A673 (cell line): ENCODE measurements at regions not wholly inside any gene's neighbourhood (a gene's known extent, or its start where the extent isn't known, plus 50 kb on each side); places are given as distances from the start of the nearest gene placed in this dataset.

Source experiments
- BruUV-seq: library from RNA; stranded (reverse); fragments of 400-500 nt; replicated peaks from 2 replicates; lab custom pipeline; 2021; lab: Mats Ljungman, UMichigan
- CTCF ChIA-PET: fragments of 300-600 bp; sonication (Branson Sonifier 250); formaldehyde crosslinking; loops from one replicate; lab custom pipeline; 2022; ENCODE audit warnings: antibody characterized with exemption; lab: Charles Lee
- POLR2A ChIA-PET: fragments of 300-600 bp; sonication (Branson Sonifier 250); formaldehyde crosslinking; loops from one replicate; lab custom pipeline; 2022; ENCODE audit warnings: antibody characterized with exemption; ENCODE audit not compliant: low non-redundant PET; lab: Charles Lee
- DNase-seq: peaks from one replicate; pipeline ENCODE4 v3.0.0-alpha.2; 2015; ENCODE audit warnings: low spot score
- H3K27ac ChIP-seq: fragments of 200-600 bp; sonication (generic); 2 replicates; pipeline ENCODE4 v1.5.1; 2016; ENCODE audit warnings: mixed run types, low read depth, mild to moderate bottlenecking, mixed read lengths, antibody characterized with exemption, low read length; ENCODE audit not compliant: poor library complexity, severe bottlenecking
- H3K27me3 ChIP-seq: fragments of 200-600 bp; sonication (generic); replicated peaks from 2 replicates; pipeline ENCODE4 v1.6.1; 2017; ENCODE audit warnings: mixed run types, low read depth, mild to moderate bottlenecking, mixed read lengths, antibody characterized with exemption, low read length; ENCODE audit not compliant: insufficient read depth, poor library complexity
- H3K36me3 ChIP-seq: fragments of 200-600 bp; sonication (generic); 2 replicates; pipeline ENCODE4 v1.6.1; 2016; ENCODE audit warnings: mixed run types, mild to moderate bottlenecking, mixed read lengths, antibody characterized with exemption, low read length; ENCODE audit not compliant: insufficient read depth, poor library complexity, severe bottlenecking
- H3K4me1 ChIP-seq: fragments of 200-600 bp; sonication (generic); 2 replicates; pipeline ENCODE4 v1.6.1; 2017; ENCODE audit warnings: mixed run types, mild to moderate bottlenecking, mixed read lengths, antibody characterized with exemption, low read length; ENCODE audit not compliant: insufficient read depth, poor library complexity, severe bottlenecking
- H3K4me3 ChIP-seq: fragments of 200-600 bp; sonication (generic); 2 replicates; pipeline ENCODE4 v1.5.1; 2016; ENCODE audit warnings: low read depth, mixed run types, mild to moderate bottlenecking, mixed read lengths, low read length; ENCODE audit not compliant: poor library complexity, severe bottlenecking
- H3K9me3 ChIP-seq: fragments of 200-600 bp; sonication (generic); 2 replicates; pipeline ENCODE4 v1.6.1; 2016; ENCODE audit warnings: mixed run types, low read depth, mild to moderate bottlenecking, mixed read lengths, antibody characterized with exemption, low read length; ENCODE audit not compliant: poor library complexity, severe bottlenecking
- CTCF ChIP-seq: fragments of 300-800, 200-600 bp; sonication (generic); conservative IDR thresholded peaks from 2 replicates; pipeline ENCODE4 v1.5.1; 2017; ENCODE audit warnings: low read depth, mild to moderate bottlenecking, antibody characterized with exemption, low read length, moderate library complexity, mixed read lengths
- EZH2 ChIP-seq: fragments of 200-600 bp; sonication (generic); IDR thresholded peaks from 2 replicates; pipeline ENCODE4 v1.6.1; 2017; ENCODE audit warnings: borderline replicate concordance, low read depth, mild to moderate bottlenecking, mixed read lengths, antibody characterized with exemption, low read length; ENCODE audit not compliant: poor library complexity, severe bottlenecking
- intact Hi-C: fragments of 100-400 bp; cut with micrococcal nuclease; formaldehyde crosslinking; loops from one replicate; pipeline ENCODE4 v1.10.0; 2022; ENCODE audit not compliant: unreplicated experiment

GRCh38 chr22:47919893-47920292 is 1157.4 kb downstream of the TBC1D22A start:
- Histone ChIP-seq H3K4me1 (no peaks in the 10 kb centered on the region), H3K27me3 (no peaks in the 10 kb centered on the region), H3K9me3 (peaks cover 3% of the 10 kb centered on the region), H3K4me3 (no peak overlapping the region), H3K27ac (no peak overlapping the region), H3K36me3 (no peaks in the 10 kb centered on the region)
- BruUV-seq, result no TSS peak
- intact Hi-C loops, result no loop called here
- TF ChIP-seq EZH2 (no peak), CTCF (no peak)
- ChIA-PET POLR2A (interaction anchor here (0.6 kb wide), 1 partner anchor 64 kb away, joined by 3 read pairs; no protein-coding TSS in a partner anchor), CTCF (no interaction called here)
- no peak for DNase-seq

GRCh38 chr22:47919001-47919441 is 1156.6 kb downstream of the TBC1D22A start:
- ChIA-PET POLR2A (no interaction called here), CTCF (no interaction called here)
- no peak overlapping the region for H3K27ac ChIP-seq
- H3K27me3 ChIP-seq, result no peaks in the 10 kb centered on the region
- no TSS peak for BruUV-seq
- intact Hi-C loops, result no loop called here
- no peak overlapping the region for H3K4me3 ChIP-seq
- H3K36me3 ChIP-seq, result no peaks in the 10 kb centered on the region
- DNase-seq, result no peak
- H3K4me1 ChIP-seq, result no peaks in the 10 kb centered on the region
- H3K9me3 ChIP-seq, result peaks cover under 1% of the 10 kb centered on the region
- no peak for TF ChIP-seq CTCF
- no peak for TF ChIP-seq EZH2

- H3K4me3 ChIP-seq, result no peak overlapping the region
- H3K4me1 ChIP-seq, result no peaks in the 10 kb centered on the region
- DNase-seq, result no peak
- no peaks in the 10 kb centered on the region for H3K36me3 ChIP-seq
- intact Hi-C loops, result no loop called here
- H3K27ac ChIP-seq, result no peak overlapping the region
- BruUV-seq, result no TSS peak
- H3K9me3 ChIP-seq, result no peaks in the 10 kb centered on the region
- no peaks in the 10 kb centered on the region for H3K27me3 ChIP-seq
- POLR2A ChIA-PET, result no interaction called here
- TF ChIP-seq EZH2 (no peak), CTCF (no peak)
- CTCF ChIA-PET, result no interaction called here
Observed at GRCh38 chr22:47918276-47918921, 1155.9 kb downstream of the TBC1D22A start.
